Activated naive CD8-positive, alpha-beta T cell treated with anti-CD3 and anti-CD28 coated beads for 36 hours (primary cell): ENCODE measurements at regions not wholly inside any gene's neighbourhood (a gene's known extent, or its start where the extent isn't known, plus 50 kb on each side); places are given as distances from the start of the nearest gene placed in this dataset.

ENCODE experiments used
- DNase-seq: peaks from one replicate; pipeline ENCODE4 v3.0.0; 2021
- H3K27ac Mint-ChIP-seq: one replicate; pipeline ENCODE4 v1.8.0; 2022; ENCODE audit warnings: mild to moderate bottlenecking, moderate library complexity, mixed read lengths
- H3K27me3 Mint-ChIP-seq: one replicate; pipeline ENCODE4 v1.8.0; 2022; ENCODE audit warnings: mild to moderate bottlenecking, mixed read lengths
- H3K36me3 Mint-ChIP-seq: one replicate; pipeline ENCODE4 v1.8.0; 2021; ENCODE audit warnings: mild to moderate bottlenecking, mixed read lengths
- H3K4me1 Mint-ChIP-seq: one replicate; pipeline ENCODE4 v1.8.0; 2021; ENCODE audit warnings: mixed read lengths
- H3K4me3 Mint-ChIP-seq: one replicate; pipeline ENCODE4 v1.8.0; 2022; ENCODE audit warnings: mild to moderate bottlenecking, moderate library complexity, mixed read lengths
- H3K9me3 Mint-ChIP-seq: one replicate; pipeline ENCODE4 v1.8.0; 2022; ENCODE audit warnings: mixed read lengths

DNA sequence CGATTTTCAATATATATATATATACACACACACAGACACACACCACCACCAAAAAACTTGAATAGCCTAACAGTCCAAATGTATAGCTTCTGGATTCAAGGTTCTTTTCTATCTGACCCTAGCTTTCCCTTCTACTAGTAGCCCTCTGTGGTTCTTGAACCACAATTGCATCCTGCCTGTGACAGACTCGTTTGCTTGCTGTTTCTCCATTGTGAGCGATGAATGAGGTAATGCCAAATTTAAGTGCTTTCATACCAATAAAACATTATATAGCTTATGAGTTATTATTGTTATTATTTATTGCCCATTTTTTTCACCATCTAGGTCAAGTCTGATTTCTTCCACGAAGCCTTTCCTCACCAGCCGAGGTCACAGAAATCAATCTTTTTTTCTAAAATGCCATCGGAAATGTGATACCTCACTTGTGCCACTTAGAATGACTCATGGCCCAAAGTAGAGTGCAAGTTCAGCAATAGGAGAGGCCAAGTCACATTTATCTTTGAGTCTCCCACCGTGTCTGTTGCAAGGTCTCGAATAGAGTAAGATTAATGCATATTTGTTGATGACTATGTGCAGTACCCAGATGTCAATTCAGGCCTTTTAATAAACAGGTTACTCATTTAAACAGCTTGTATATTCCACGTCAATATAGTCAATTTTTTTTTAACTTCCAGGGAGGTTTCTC lies 1015.8 kb upstream of the SEL1L start:
- no peak overlapping the region for H3K27ac Mint-ChIP-seq
- H3K36me3 Mint-ChIP-seq: no peaks in the 10 kb centered on the region
- H3K27me3 Mint-ChIP-seq: no peaks in the 10 kb centered on the region
- no peak overlapping the region for H3K4me3 Mint-ChIP-seq
- DNase-seq: no peak
- no peaks in the 10 kb centered on the region for H3K4me1 Mint-ChIP-seq
- peaks cover 7% of the 10 kb centered on the region for H3K9me3 Mint-ChIP-seq

DNA sequence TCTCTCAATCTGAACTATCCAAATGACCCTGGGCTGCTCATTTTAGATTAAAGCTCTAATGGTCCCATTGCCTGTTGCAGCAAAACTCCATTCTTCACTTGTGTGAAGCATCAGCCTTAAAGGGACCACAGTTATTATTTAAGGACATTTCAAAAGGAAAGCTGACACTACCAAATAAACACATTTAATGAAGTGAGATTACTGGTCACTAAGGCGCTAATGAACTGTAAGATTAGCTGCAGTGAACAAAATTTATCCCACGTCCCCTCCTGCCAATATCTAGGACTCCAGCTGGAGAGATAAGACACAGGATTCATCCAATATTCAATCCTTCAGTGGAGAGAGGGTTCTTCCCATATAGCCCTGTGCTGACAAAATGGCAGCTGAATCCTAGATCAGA lies 1029.2 kb upstream of the SEL1L start:
- DNase-seq: no peak
- no peaks in the 10 kb centered on the region for H3K4me1 Mint-ChIP-seq
- peaks cover 9% of the 10 kb centered on the region for H3K9me3 Mint-ChIP-seq
- H3K4me3 Mint-ChIP-seq: no peak overlapping the region
- no peaks in the 10 kb centered on the region for H3K36me3 Mint-ChIP-seq
- no peaks in the 10 kb centered on the region for H3K27me3 Mint-ChIP-seq
- H3K27ac Mint-ChIP-seq: no peak overlapping the region

DNA sequence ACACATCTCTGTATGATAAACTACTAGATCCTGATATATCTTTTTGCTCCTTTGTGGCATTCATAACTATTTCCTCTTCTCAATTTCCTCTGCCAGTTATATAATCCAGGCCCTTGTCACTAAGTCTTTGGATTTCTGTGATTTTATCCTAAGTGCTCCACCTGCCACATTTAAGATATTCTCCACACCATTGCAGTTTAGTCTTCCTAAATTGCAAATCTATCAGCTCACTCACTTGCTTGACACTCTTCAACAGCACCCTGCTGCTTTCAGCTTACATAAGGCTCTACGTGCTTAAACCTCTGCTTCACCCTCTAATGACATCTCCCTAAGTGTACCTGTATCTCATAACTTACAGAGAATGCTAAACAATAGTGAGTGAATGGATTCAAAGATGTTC lies 1032.2 kb upstream of the SEL1L start:
- H3K4me3 Mint-ChIP-seq: no peak overlapping the region
- H3K36me3 Mint-ChIP-seq: no peaks in the 10 kb centered on the region
- DNase-seq: no peak
- peaks cover 12% of the 10 kb centered on the region for H3K9me3 Mint-ChIP-seq
- no peaks in the 10 kb centered on the region for H3K4me1 Mint-ChIP-seq
- no peaks in the 10 kb centered on the region for H3K27me3 Mint-ChIP-seq
- H3K27ac Mint-ChIP-seq: no peak overlapping the region

DNA sequence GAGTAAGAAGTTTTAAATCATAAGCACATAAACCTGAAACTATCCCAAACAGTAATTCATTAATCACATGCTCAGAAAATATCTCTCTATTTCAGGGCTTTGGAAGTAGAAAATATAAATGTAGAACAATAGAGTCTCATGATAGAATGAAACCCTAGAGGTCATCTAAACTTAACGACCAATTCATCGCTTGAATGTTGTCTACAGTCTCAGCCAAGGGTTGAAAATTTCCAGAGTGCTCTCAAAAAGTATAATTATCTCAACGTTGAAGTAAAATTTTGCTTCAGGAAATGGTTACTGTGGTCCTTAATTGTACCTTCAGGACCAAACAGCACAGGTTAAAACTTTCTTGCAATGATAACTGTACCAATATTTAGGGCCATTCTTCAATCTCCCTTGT lies 1053.6 kb upstream of the SEL1L start:
- Mint-ChIP-seq H3K4me3 (no peak overlapping the region), H3K27me3 (no peaks in the 10 kb centered on the region), H3K36me3 (no peaks in the 10 kb centered on the region), H3K9me3 (peaks cover 4% of the 10 kb centered on the region), H3K4me1 (no peaks in the 10 kb centered on the region), H3K27ac (no peak overlapping the region)
- DNase-seq: no peak

DNA sequence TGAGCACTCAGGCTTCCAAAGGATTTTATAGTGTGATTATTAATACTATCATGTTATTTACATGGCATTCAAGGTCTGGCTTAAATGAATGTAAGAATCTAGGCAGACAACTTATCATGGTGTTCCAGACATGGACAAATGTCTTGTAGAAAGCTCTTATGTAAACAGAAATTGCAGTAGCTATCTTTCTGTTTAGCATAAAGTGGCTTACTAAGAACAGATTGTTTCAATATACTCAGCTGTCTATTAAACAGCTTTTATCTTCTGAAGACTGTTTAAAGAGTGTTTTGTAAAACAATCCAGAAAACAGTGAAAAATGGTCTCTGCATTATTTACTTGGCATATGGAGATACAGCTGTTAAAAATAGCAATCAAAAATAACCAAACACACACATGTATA lies 1061.8 kb upstream of the SEL1L start:
- Mint-ChIP-seq H3K4me1 (no peaks in the 10 kb centered on the region), H3K36me3 (no peaks in the 10 kb centered on the region), H3K27me3 (no peaks in the 10 kb centered on the region), H3K27ac (no peak overlapping the region), H3K4me3 (no peak overlapping the region), H3K9me3 (peaks cover 5% of the 10 kb centered on the region)
- DNase-seq: no peak

DNA sequence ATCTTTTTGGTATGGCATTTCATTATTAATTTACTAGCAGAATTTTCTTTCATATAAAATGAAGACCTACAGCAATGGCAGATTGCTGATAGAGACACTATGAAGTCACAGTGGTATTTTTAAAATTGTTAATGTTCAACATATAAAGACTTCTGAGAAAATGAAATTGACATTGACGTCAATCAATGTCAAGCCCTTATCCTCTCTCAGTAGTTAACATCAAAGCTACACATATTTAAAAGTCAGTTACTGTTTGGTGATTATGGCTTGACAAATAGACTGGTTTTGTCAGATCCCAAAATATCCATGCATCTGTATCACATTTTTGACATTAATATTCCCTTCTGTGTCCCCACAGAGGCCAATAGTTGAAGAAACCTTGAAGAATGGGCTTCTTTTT lies 1069.1 kb upstream of the SEL1L start:
- Mint-ChIP-seq H3K4me3 (no peak overlapping the region), H3K27ac (no peak overlapping the region), H3K9me3 (peaks cover 4% of the 10 kb centered on the region), H3K27me3 (no peaks in the 10 kb centered on the region), H3K4me1 (no peaks in the 10 kb centered on the region), H3K36me3 (no peaks in the 10 kb centered on the region)
- no peak for DNase-seq

DNA sequence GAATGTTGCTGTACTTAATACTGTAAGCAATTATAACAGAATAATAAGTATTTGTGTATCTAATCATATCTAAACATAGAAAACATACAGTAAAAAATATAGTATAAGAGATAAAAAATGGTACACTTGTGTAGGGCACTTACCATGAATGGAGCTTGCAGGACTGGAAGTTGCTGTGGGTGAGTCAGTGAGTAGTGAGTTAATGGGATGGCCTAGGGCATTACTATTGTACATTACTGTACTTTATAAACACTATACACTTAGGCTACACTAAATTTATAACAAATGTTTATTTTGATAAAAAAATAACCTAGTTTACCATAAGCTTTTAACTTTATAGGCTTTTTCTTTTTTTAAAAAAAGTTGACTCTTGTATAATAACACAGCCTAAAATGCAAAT lies 1071.2 kb upstream of the SEL1L start:
- DNase-seq: no peak
- Mint-ChIP-seq H3K4me1 (no peaks in the 10 kb centered on the region), H3K36me3 (no peaks in the 10 kb centered on the region), H3K27me3 (no peaks in the 10 kb centered on the region), H3K9me3 (peaks cover 4% of the 10 kb centered on the region), H3K4me3 (no peak overlapping the region), H3K27ac (no peak overlapping the region)

DNA sequence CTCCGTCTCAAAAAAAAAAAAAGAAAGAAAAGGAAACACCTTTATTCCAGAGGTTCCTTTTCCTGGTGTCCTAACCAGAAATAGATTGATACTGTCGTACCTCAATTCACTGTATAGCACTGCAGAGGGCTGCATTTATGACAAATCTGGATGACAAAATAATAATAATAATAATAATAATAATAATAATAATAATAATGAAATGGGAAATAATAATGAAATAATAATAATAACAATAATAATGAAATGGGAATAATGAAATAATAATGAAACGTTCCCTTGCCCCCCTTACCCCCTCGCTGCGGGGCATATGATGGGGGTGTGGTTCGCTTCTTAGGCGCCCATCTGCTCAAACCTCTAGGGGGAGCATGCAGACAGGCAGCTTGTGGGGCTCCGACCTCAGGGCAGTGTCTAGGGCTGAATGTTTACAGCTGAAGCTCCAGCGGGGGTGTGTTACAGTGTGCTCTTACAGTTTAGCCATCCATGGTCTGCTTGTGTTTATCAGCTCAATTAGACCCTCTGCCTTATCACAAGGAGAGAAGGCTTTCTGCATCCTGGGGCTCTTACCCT lies 1088.3 kb upstream of the SEL1L start:
- no peaks in the 10 kb centered on the region for H3K9me3 Mint-ChIP-seq
- H3K27me3 Mint-ChIP-seq: no peaks in the 10 kb centered on the region
- DNase-seq: no peak
- H3K4me1 Mint-ChIP-seq: no peaks in the 10 kb centered on the region
- no peak overlapping the region for H3K27ac Mint-ChIP-seq
- no peak overlapping the region for H3K4me3 Mint-ChIP-seq
- H3K36me3 Mint-ChIP-seq: no peaks in the 10 kb centered on the region

DNA sequence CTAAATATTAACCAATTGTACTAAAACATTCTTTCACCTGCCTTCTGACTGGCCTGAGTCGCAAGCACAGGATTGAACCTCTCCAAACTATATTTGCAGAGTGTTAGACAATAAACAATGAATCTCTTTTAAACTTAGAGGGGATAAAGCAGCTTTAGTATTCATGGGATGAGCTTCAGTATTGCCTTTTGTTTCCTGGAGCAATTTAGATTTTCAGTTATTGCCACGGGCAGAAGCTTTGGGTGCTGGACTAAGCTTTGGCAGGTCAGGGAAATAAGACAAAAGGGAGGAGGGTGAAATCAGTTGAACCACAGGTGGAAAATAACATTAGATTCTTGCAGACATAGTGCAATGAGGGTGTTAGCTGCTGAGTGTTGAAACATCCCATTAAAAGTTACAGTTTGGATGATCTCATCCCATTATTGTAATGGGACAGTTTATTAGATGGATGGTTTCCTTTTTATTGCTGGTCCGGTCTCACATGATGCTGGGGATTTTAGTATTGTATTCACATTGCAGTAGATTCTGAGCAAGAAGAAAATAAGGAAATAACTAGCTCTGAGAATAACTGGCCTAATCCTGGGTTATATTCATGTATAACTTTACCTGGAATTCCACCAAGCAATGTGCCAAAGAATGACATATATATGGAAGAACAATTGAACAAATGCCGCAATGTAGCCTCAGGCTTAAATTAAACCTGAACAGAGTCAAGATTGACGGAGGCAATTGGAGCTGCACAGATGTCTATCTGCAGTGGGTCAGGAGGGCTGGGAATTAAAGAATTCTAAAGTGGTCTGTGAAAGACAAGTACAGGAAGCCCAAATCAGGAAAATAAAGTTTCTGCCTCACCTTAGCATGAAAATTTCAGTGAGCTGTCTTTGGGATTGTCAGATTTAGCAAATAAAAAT lies 1092.8 kb upstream of the SEL1L start:
- Mint-ChIP-seq H3K27me3 (no peaks in the 10 kb centered on the region), H3K9me3 (no peaks in the 10 kb centered on the region), H3K4me1 (no peaks in the 10 kb centered on the region), H3K27ac (no peak overlapping the region), H3K4me3 (no peak overlapping the region), H3K36me3 (no peaks in the 10 kb centered on the region)
- no peak for DNase-seq

DNA sequence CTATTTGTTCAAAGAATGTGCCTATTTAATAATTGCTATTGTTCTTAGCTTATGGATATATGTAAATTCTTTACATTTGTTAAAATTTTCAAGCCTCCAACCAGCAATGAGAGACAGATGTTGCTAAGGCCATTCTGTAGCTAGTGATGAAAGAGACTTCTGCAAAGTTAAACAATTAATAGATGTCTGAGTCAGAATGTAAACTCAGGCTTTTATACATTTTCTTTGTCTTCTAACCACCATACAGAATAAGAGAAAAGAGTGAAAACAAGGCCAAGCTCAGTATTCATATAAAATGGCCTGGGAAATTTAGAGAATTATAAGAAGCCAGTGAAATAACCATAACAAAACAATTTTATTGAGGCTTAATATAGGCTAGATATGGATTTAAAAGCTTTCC lies 1102.3 kb upstream of the SEL1L start:
- Mint-ChIP-seq H3K36me3 (no peaks in the 10 kb centered on the region), H3K9me3 (peaks cover 6% of the 10 kb centered on the region), H3K27ac (no peak overlapping the region), H3K4me1 (no peaks in the 10 kb centered on the region), H3K4me3 (no peak overlapping the region), H3K27me3 (no peaks in the 10 kb centered on the region)
- no peak for DNase-seq

DNA sequence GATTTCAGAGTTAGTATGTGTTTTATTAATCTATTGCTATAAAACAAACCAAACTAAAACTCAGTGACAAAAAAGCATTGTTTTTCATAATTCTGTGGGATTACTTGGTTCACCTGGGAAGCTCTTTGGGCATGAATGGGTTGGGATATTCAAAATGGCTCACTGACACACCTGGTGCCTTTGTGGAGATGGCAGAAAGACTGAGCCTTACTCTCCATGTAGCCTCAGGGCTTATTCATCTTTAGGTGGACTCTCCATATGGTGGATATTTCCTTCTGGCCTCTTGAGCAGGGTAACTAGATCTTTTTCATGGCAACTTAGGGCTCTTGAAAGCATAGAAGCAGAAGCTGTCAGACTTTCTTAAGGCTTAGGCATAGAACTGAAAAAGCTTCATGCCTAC lies 1102.8 kb upstream of the SEL1L start:
- no peak for DNase-seq

DNA sequence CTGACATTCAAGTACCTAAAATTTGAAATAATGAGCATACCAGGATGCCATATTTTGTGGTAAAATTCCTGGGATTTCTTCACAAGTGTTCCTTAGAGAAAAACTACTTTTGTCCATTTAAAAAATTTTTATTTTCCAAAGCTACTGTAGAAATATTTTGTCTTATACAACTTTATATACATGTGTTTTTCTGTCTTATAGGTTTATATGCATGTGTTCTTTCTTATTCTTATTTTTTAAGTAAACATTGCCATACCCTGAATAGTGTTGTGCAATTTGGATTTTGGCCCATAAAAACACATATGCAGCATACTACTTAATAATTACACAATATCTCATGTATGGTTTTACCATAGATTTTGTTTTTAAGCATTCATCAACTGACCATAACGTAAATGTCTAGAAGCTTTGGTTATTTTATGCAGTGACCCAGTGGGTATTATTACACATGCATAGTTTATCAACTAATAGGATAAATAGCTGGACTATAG lies 1107.4 kb upstream of the SEL1L start:
- no peaks in the 10 kb centered on the region for H3K36me3 Mint-ChIP-seq
- H3K9me3 Mint-ChIP-seq: peaks cover 2% of the 10 kb centered on the region
- no peak overlapping the region for H3K27ac Mint-ChIP-seq
- no peak overlapping the region for H3K4me3 Mint-ChIP-seq
- H3K27me3 Mint-ChIP-seq: no peaks in the 10 kb centered on the region
- DNase-seq: no peak
- H3K4me1 Mint-ChIP-seq: no peaks in the 10 kb centered on the region

More for the DNA sequence above, 1102.8 kb upstream of the SEL1L start:
- Mint-ChIP-seq H3K9me3 (peaks cover 6% of the 10 kb centered on the region), H3K36me3 (no peaks in the 10 kb centered on the region), H3K27ac (no peak overlapping the region), H3K4me1 (no peaks in the 10 kb centered on the region), H3K27me3 (no peaks in the 10 kb centered on the region), H3K4me3 (no peak overlapping the region)

DNA sequence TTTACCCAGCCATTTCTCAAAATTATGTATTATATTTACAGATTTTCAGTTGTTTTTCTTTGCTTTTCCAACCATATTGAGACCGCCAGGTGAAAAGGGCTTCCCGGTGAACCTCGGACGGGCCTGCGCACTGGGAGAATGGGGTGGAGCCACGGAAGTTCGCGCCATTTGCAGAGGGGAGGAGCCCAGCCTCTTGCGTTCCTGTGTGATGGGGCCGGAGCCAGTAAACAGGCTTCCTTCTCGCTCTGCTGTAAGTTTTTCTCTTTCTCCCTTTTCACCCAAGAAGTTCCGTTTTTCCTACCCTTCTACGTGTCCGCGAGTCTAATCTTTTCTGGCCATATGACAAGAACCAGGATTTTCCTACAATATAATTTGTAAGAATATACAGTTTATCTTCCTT lies 1108.8 kb upstream of the SEL1L start:
- peak overlapping the region; percentile 29 for H3K27ac Mint-ChIP-seq
- no peaks in the 10 kb centered on the region for H3K36me3 Mint-ChIP-seq
- H3K4me3 Mint-ChIP-seq: peak overlapping the region; percentile 73
- peaks cover 2% of the 10 kb centered on the region for H3K9me3 Mint-ChIP-seq
- DNase-seq: peak; percentile 24
- H3K4me1 Mint-ChIP-seq: no peaks in the 10 kb centered on the region
- H3K27me3 Mint-ChIP-seq: no peaks in the 10 kb centered on the region

DNA sequence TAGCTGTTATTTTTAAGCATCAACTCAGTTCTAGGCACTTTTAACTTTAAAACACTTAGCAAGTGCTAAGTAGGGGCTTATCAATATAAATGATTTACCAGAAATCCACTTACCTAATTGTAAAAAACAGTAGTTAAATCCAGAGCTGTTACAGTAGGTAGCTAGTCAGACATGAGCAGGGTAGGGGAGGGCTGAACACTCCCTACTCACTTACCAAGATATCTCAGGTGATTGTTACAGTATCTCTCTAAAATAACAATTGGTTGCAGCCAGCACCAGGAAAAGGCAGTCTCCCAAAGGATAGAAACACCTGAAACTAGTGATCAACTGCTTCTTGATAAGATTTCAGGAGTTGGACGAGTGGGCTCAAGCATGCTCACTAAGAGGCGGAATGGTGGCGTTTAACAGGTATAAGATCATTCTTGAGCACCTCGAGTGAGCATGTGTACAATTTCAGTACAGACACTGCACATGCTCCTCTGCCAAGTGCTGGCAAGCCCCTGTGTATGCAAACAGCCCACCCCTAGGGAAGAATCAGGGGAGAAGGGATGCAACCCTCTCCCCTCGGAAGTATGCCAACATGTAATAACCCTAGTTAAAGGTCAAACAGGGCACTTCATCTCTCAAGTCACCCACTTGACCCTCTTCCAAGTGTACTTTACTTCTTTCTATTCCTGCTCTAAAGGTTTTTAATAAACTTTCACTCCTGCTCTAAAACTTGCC lies 1113.6 kb upstream of the SEL1L start:
- Mint-ChIP-seq H3K4me1 (no peaks in the 10 kb centered on the region), H3K27ac (no peak overlapping the region), H3K36me3 (no peaks in the 10 kb centered on the region), H3K4me3 (no peak overlapping the region), H3K27me3 (no peaks in the 10 kb centered on the region), H3K9me3 (peaks cover 4% of the 10 kb centered on the region)
- no peak for DNase-seq

DNA sequence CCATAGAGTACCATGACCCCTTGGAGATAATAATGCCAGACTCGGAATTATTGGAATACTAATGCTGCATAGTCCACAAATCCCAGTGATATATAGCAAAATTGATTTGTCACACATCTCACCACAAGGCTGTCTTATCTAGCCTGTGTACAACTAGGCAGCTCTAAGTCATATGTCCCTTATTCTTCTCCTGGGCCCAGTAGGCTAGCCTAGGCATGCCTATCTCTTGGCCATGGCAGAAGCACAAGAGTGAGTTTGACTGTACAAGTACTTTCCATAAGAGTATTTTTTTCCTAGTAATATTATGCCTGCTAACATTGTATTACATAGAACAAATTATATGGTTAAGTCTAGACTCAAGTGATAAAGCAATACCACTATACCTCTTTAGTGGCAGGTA lies 1122.1 kb upstream of the SEL1L start:
- H3K4me1 Mint-ChIP-seq: no peaks in the 10 kb centered on the region
- H3K9me3 Mint-ChIP-seq: peaks cover 3% of the 10 kb centered on the region
- H3K4me3 Mint-ChIP-seq: no peak overlapping the region
- H3K27ac Mint-ChIP-seq: no peak overlapping the region
- no peak for DNase-seq
- no peaks in the 10 kb centered on the region for H3K27me3 Mint-ChIP-seq
- no peaks in the 10 kb centered on the region for H3K36me3 Mint-ChIP-seq
